A673 (cell line): ENCODE measurements at regions not wholly inside any gene's neighbourhood (a gene's known extent, or its start where the extent isn't known, plus 50 kb on each side); places are given as distances from the start of the nearest gene placed in this dataset.
A peak's percentile ranks its signal among the peaks of the same experiment; 100 is the strongest.

Experiments used
- EZH2 ChIP-seq: fragments of 200-600 bp; sonication (generic); IDR thresholded peaks from 2 replicates; pipeline ENCODE4 v1.6.1; 2017; ENCODE audit warnings: borderline replicate concordance, low read depth, mild to moderate bottlenecking, mixed read lengths, antibody characterized with exemption, low read length; ENCODE audit not compliant: poor library complexity, severe bottlenecking
- TF ChIP-seq, protein P1 (sequence below): fragments of 300-800, 200-600 bp; sonication (generic); conservative IDR thresholded peaks from 2 replicates; pipeline ENCODE4 v1.5.1; 2017; ENCODE audit warnings: low read depth, mild to moderate bottlenecking, antibody characterized with exemption, low read length, moderate library complexity, mixed read lengths

DNA sequence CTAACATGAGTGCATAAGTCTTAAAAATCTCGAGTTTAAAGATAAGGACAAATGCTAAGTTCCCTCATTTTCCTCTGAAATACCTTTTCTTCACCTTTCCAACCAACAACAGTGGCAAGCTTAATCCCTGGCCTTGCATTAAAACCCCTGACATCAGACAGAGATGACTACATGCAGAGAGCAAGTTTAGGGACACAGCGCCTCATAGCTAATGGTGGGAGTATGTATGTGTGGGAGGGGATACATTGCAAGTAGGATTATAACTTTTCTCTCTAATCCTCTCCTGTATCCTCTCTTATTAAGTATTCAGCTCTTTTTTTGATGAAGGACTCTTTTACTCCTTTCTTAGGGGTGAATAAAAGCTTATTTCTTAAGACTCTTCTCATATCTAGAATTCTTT lies 547.1 kb downstream of the CCER1 start:
- TF ChIP-seq, protein P1, sequence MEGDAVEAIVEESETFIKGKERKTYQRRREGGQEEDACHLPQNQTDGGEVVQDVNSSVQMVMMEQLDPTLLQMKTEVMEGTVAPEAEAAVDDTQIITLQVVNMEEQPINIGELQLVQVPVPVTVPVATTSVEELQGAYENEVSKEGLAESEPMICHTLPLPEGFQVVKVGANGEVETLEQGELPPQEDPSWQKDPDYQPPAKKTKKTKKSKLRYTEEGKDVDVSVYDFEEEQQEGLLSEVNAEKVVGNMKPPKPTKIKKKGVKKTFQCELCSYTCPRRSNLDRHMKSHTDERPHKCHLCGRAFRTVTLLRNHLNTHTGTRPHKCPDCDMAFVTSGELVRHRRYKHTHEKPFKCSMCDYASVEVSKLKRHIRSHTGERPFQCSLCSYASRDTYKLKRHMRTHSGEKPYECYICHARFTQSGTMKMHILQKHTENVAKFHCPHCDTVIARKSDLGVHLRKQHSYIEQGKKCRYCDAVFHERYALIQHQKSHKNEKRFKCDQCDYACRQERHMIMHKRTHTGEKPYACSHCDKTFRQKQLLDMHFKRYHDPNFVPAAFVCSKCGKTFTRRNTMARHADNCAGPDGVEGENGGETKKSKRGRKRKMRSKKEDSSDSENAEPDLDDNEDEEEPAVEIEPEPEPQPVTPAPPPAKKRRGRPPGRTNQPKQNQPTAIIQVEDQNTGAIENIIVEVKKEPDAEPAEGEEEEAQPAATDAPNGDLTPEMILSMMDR: peak; percentile 40
- TF ChIP-seq EZH2: no peak
